HUDEP-2 (cell line): ENCODE measurements at regions not wholly inside any gene's neighbourhood (a gene's known extent, or its start where the extent isn't known, plus 50 kb on each side); places are given as distances from the start of the nearest gene placed in this dataset.

Experiments
- DNase-seq, 76 experiments: peaks; one replicate each; lab custom pipeline; 2025; ENCODE audit not compliant: unreplicated experiment in 76 of 76; lab: John Stamatoyannopoulos, UW

DNA sequence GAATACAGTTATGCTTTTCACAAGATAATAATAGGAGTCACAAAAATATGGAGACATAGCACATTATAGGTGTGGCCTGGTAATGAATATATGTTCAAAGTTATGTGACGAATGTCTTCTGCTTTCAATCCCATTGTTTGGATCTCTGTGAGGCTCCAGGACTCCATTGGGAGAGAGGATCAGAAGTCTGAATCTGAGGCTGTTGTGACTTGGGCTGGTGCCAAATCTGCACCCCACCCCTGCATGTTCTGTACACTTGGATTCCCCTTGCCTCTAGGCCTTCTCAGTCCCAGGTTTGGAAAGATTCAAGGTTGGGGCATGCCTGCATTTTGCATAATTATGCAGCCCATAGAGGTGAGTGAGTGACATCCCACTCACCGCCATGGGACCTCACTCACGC lies 103.1 kb upstream of the MGAT5 start:
- DNase-seq, result no peak

DNA sequence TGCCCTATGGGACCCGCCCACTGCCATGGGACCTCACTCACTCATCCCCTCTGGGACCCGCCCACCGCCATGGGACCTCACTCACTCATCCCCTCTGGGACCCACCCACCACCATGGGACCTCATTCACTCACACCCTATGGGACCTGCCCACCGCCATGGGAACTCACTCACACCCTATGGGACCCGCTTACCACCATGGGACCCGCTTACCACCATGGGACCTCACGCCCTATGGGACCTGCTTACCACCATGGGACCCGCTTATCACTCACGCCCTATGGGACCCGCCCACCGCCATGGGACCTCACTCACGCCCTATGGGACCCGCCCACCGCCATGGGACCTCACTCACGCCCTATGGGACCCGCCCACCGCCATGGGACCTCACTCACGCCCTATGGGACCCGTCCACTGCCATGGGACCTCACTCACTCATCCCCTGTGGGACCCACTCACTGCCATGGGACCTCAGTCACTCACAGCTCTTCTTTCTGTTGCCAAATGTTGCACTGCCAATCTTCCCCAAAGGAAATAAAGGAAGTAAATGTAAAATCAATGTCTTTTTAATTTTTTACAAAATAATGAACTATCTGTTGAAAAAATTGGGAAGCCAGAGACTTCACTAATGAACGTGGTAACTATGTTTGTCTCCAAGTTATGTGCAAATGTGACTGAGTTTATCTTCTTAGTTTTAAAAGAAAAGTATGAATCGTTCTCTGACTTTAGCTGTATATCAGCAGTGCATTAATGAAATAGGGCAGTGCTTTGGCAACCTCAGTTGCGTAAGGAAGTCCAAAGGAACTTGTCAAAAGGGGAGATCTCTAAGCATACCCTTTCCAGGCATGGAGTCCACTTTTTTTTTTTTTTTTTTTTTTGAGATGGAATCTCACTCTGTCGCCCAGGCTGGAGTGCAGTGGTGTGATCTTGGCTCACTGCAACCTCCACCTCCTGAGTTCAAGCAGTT lies 101.5 kb upstream of the MGAT5 start:
- no peak for DNase-seq

DNA sequence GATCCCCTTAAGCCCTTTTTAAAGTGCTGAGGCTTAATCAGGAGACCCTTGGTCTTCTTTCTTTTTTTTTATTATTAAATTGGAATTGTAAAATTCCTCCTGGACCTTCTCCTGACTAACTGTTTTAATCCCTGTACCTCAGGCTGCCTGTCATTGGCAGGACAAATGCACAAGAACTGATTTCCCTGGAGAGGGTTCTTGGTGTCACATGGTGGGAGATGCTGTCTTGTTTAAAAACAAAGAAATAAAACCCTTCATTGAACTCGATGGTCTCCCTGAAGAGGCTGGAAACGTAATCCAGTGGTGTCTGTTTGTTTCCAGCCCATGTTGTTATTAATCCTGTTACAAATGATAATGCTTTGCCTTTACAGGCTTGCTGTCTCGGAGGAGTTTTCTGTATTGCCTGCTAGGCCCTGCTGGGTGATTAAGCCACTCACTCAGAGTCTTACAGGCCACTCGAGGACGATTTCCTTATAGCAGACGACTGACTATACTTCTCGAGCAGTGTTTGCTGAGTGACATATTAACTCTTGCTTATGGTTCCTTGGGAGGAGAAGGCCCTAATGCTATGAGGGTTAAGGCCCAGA lies 100.5 kb upstream of the MGAT5 start:
- DNase-seq, result no peak

DNA sequence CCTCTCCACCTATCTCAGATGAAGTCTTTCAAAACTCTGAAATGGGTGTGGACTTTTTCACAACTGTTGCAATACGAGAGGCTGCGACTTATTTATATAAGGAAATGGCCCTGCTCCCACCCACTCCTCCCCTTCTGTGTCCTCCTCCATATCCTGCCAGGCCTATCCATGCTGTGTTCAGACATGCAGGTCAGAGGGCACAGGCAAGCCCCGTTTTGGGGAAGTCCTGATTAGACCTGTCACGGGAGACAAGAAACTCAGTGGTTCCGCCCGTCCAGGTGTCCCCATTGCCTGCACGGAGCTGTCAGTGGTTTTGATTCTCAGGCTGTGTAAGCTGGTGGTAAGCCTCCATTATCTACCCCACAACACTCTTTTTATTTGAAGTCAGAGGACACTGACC lies 99.6 kb upstream of the MGAT5 start:
- no peak for DNase-seq

DNA sequence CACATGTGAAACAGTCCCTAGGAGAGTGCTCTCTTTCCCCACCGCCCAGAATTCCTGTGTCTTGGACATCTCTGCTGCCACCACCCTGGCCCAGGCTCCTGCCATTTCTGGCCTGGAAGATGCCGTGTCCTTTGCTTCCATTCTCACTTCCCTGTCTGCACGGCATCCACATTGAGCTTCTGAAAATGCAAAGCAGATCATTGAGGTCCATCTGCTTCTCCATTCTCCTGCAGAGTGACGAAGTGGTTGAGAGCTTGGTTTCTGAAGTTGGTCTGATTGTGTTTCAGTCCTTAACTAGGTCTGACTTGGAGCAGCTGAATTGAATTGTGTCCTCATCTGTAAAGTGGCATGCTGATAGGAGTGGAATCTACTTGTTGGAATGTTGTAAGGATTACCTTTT lies 98.7 kb upstream of the MGAT5 start:
- DNase-seq, result no peak

DNA sequence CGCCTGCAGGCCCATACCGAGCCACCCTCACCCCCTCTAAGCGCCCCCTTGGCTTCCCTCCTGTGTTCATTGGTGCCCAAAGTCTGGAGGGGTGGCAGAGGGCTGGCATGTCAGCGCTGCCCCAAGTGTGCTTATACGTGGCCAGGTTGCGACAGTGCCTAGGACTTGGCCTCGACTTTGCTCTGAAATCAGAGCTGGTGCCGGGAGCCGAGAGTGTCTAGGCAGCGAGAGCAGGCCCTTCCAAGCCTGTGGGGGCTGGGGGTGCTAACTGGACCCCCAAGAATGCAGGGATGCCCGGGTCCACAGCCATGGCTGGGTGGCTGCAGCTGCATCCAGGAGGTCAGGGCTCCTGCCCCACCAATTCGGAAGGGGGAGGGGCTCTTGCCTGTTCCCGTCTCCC lies 95.6 kb upstream of the MGAT5 start:
- DNase-seq, result no peak

DNA sequence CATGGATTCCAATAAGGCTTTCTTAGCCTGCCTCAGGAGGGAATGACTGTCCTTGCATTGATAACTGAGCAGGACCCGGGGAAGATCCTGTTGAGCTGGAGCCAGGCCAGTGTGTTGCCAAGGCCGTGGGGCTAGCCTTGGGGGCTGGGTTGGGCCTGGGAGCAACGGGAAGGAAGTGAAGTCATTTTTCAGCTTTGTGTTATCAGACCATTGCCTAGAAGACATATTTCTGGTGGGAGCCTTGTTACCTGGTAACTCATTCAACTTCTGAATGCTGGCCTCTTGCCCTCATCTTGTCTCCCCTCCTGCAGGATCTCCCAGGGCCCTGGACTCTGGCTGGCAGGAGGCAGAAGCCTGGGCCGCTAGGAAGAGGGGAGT lies 92.7 kb upstream of the MGAT5 start:
- DNase-seq, result peak in 2 of 76 experiments; percentile 2 to 23

DNA sequence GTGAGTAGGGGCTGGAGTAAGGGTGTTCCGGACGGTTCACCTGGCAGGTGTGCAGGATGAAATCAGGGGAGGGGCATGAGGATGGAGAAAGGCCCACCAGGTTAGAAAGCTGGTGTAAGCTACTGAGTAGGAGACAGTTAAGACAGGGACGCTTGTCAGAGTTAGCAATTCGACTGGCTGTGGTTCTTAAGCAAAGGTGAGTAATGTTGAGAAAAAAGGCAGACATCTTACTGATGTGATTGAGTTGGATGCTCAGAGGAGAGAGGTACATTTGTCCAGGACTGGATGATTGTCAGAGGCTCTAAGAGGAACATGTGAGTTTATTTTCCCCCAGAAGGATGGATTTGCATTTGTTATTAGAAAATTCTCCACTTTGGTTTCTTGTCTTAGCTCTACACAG lies 90.5 kb upstream of the MGAT5 start:
- DNase-seq, result no peak

DNA sequence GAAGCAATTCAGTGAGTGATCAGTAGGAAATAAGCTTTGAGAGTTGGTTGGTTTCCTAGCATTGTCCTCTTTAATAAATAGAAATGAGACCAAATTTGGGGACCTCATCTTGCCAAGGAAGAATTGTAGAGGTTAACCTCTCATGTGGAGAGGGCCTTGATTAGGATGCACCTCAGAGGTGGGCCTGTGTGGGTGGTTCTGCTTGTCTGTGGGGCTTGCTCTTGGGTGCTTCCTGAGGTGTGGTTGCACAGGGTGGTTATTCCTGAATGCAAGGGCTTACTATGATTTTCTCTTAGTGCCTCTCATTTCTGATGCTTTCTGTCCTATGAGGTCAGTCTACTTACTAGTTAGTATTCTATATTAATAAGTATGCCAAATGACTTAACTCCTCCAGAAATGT lies 89.6 kb upstream of the MGAT5 start:
- no peak for DNase-seq

DNA sequence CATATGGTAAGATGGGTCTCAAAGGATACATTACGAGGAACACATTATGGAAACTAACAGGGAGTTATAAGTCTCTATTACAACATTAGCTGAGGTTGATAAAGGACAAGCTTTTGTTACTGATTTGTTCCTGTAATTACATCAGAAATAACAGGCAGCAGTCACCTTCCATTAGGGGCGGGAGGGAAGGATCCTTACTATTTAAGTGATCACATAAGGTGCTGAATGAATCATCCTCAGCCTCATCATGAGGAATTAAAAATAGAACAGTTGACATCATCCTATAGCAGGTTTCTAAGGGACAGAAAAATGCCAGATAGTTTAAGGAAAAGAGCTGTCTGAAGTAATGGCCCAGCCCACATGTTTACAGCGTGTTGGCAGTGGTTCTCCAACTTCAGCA lies 86.9 kb upstream of the MGAT5 start:
- no peak for DNase-seq

DNA sequence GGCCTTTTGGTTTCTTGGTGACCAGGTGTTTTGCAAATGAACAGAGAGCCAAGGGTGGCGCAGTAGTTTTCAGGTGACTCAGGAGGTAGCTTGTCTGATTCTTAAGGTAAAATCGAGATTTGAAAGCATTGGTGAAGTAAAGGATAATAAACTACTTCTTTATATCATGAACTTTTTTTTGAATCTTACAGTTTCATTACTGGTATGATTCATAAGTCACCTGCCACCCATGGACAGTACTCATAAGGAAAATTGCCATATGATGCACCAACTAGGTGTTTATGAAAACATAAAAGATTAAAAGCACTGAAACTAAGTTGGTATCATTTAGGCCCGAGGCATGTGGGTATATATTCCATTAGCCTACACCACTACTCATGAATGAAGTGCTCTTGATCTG lies 84.1 kb upstream of the MGAT5 start:
- no peak for DNase-seq

DNA sequence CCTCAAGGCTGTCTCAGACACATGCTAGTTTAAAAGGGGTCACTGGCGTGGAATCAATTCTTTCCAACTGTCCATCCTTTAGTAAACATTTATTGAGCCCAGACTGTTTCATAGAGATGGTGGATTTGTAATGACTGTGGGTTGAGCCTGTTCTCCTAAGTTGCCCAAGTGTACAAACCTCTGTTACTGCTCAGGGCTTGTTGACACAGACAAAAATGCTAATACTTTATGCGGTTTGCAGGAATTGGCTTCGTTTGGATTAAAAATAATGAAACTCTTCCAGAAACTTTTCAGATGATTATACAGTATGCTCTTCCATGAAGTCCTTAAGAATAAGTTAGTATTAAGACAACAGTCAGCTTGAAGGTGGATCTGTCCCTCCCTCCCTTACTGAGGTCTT lies 83.6 kb upstream of the MGAT5 start:
- no peak for DNase-seq

DNA sequence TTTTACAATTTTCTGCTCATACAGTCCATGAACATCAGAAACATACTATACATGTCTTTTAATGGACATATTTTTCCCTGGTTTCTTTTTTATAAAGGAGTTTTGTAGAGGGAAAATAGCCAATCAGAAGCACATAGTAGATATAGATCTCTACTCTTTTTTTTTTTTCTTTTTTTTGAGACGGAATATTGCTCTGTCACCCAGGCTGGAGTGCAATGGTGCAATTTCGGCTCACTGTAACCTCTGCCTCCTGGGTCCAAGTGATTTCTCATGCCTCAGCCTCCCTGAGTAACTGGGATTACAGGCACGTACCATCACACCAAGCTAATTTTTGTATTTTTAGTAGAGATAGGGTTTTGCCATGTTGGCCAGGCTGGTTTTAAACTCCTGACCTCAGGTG lies 83.2 kb upstream of the MGAT5 start:
- no peak for DNase-seq

DNA sequence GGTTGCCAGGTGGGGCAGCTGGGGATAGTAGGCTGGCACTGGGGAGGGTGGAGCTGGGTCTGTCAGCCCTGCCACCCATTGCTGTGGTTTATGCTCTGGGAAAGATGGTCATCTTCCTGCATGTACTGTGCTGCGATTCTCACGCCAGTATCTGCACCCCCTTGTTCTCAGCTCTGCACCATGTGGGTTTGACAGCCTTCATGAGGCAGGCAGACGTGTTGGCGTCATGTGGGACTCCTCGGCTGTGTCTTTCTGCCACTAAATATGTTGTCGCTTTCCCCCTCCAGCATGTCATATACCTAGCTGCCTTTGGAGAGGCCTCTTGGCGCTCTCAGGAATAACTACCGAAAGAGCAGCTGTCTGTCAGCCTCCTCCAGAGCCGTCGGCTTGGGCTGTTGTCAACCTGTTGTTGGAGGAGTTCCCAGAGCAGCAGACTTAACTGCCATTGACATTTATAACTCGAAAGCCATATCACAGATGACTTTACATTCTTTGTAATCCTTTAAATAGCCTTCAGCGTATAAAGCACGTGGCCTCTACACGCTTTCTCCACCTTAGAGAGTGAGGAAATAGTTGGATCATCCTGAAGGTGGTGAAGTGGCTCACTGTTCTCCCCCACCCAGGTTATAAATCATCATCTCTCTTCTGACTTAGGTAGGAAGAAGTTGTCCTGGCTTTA lies 80.4 kb upstream of the MGAT5 start:
- DNase-seq, result no peak

DNA sequence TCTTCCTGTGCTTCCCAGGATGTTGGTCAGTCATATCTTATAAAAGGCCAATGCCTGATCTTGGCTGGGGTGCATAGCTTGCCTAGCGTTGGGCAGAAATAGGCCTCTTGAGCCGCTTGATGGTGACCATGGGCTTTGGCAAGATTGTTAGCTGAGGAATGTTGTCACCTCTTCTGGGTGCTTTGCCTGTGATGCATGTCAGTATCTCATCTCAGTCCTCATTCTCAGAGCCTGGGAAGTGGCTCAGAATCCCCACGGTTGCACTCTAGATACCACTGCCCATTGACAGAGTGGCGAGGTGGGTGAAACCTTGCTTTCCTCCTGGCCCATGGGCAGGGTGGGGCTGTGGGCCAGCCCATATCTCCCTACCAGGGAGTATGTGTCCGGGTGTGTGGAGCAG lies 79.2 kb upstream of the MGAT5 start:
- DNase-seq, result no peak

DNA sequence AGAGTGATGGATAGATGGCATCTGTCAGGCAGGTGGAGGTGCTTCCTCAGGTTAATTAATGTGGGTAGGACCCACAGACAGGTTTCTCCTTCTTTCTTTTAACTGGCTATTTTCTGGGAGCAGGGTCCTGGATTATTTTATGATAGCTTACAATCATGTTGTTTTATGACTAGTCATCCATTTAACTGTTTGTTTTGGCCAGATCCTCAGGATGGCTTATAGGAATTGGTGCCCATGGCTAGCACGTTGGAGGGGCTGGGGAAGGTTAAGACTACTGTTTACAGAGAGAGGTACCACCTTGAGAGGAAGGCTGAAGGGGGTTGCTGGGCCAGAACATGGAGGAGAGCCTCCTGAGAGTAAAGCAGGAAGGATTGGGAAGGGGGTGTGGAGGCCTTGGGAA lies 78.0 kb upstream of the MGAT5 start:
- DNase-seq, result no peak

DNA sequence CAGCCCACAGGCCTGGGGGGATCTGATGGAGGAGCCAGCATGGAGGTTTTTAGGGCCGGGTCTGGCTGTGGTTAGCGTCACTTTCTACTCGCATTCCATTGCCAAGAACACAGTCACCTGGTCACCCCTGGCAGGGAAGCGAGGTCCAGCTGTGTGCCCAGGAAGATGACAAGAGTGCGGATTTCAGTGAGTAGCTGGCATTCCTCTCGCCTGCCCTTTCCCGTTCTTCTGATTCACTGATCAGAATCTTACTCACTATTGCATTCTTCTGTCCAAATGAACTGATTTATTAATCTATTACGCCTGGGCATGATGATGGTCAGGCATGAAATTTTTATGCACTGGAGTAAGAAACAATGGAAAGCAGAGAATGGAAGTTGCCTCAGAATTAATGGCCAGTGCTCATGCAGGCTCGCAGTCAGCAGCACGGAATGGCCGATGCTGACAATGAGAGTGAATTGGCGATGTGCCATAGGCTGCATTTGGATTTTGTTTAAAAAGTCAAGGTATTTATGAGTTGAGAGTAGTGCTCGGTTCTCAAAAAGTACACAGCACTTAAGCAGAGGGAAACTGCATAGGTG lies 76.4 kb upstream of the MGAT5 start:
- DNase-seq, result no peak

DNA sequence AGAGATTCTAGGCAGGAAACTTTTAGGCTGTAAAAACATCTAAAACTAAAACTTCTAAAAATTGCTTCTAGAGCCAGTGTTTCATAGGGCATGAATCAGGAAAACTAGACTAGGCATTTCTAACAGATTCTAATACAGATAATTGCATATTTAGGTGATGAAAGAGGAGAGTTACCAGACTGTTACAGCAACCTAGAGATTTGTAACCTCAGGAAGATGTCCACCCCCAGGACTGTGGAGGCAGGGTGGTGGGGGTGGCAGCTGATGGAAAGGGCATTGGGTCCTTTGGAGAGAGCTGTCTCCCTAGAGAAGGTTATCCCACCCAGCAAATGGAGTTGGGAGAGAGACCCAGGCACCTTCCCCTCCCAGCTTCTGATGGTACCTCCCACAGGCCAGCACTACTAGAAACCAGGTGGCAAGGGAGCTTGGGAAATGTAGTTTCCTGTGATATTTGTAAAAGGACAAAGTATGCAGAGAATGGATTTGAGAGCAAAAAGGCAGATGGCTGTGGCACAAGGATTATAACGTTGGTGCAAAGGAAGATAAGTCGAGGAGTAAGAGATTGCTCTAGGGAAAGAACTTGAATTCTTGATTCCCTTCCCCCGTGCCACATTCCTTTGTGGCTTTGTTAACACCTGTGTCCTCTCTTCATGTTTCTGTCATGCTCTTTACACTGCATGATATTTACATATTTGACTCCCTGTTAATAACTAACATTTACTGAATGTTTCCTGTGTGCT lies 75.6 kb upstream of the MGAT5 start:
- no peak for DNase-seq

DNA sequence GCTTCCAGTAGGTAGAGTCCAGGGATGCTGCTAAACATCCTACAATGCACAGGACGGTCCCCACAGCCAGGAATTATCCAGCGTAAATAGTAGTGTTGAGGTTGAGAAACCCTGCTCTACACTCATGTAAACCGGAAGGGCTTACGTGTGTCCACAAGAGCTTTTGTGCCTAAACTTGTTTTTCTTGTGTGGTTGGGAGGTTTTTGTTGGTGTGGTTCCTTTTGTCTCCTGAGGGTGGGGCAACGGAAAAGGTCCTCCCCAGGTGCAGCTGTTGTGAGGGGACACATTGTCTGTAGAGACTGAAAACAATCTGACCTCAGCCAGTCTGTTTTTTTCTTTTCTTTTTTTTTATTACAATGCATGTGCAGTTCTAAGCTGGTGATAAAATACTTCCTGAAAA lies 72.7 kb upstream of the MGAT5 start:
- DNase-seq, result no peak

DNA sequence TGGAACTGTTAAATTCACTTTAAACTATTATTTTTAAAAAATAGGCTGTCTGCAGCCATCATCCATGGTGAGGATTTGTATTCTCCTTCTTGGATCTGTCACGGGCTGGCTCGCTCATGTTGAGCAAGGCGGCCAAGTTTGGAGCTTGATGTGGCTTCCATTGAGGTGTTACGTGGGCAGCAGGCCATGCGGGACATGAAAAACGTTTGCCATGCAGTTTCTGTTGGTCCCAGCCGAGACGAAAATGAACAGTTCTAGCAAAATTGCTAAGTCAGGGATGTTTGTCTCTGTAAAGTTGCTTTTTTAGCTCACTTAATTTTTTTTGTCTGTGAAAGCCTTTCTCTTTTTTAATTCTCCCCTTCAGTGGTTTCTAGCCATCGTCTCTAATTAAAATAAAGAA lies 70.2 kb upstream of the MGAT5 start:
- no peak for DNase-seq

DNA sequence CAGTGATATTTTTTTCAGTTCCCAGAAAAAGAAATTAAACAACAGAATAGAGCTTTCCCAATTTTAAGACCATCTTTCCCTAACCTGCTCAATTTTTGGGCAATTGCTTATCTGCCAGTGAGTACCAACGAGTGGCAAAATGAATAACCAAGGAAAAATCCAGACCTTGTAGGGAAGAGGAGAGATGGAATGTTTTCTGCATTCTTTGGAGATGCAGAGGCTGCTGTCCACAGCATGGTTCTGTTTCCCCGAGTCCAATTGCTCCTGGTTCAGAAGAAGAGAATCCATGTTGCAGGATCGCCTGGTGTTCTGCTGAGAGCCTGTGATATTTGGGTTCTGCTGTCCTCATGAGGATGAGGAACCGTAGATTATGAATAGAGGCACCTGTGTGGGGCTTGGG lies 68.2 kb upstream of the MGAT5 start:
- DNase-seq, result no peak
